Sigmoid colon (tissue), 3 donors: ENCODE measurements at regions not wholly inside any gene's neighbourhood (a gene's known extent, or its start where the extent isn't known, plus 50 kb on each side); places are given as distances from the start of the nearest gene placed in this dataset.

ENCODE experiments used
- CTCF ChIP-seq, 4 experiments: fragments of 450-650 bp in 3 of 4; fragments of 200-600 bp in 1 of 4; IDR thresholded peaks; one replicate each; pipeline ENCODE4 v1.5.1; 2016 to 2019; ENCODE audit warnings: antibody characterized with exemption in 4 of 4, mild to moderate bottlenecking in 3 of 4, moderate library complexity in 2 of 4
- POLR2A ChIP-seq, 2 donors: fragments of 450-650 bp; IDR thresholded peaks; one replicate each; pipeline ENCODE4 v1.6.1; 2016; ENCODE audit warnings: antibody characterized with exemption in 2 of 2, mild to moderate bottlenecking in 2 of 2, moderate library complexity in 2 of 2

GRCh38 chr14:55845963-55846825, 266.2 kb downstream of the KTN1 start:
- TF ChIP-seq POLR2A (IDR thresholded peaks at IDR 0.05) (no peak), CTCF (IDR thresholded peaks at IDR 0.05) (no peak)
